Middle frontal gyrus (tissue), 1 donor: ENCODE measurements at regions not wholly inside any gene's neighbourhood (a gene's known extent, or its start where the extent isn't known, plus 50 kb on each side); places are given as distances from the start of the nearest gene placed in this dataset.

Source experiments
- DNase-seq: peaks from one replicate; pipeline ENCODE4 v3.0.0-alpha.2; 2015; ENCODE audit warnings: low spot score; ENCODE audit errors: extremely low spot score

DNA sequence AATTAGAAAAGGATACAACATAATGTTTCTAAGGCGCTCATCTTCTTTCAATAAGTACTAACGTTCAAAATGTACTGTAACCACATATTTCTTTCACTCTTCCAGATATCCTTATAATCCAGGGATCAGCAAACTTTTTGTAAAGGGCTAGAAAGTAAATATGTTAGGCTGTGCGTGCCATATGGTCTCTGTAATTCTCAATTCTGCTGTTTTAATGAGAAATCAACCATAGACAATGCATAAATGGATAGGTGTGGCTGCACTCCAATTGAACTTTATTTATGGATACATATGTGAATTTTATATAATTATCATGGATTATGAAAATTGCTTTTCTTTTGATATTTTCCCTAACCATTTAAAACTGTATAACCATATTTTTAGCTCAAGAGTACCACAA, 459.4 kb downstream of the EPHA4 start:
- no peak for DNase-seq

DNA sequence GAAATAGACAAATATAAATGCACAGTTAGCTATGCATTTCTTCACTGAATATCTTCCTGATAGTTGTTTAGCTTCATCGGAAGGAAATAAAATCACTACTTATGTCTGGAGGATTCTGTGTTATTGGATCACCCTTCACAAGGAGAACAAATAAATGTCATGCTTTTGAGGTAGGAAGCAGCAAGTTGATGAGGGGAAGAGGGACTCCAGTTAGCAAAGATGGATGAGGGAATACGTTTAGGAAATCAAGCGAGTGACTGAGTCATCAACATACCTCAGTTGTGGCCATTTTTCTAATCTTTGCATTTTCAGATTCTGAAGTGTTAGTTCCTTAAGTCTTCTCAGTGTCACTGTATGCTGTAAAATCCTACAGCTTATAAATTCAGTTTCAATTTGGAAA, 456.2 kb downstream of the EPHA4 start:
- no peak for DNase-seq

DNA sequence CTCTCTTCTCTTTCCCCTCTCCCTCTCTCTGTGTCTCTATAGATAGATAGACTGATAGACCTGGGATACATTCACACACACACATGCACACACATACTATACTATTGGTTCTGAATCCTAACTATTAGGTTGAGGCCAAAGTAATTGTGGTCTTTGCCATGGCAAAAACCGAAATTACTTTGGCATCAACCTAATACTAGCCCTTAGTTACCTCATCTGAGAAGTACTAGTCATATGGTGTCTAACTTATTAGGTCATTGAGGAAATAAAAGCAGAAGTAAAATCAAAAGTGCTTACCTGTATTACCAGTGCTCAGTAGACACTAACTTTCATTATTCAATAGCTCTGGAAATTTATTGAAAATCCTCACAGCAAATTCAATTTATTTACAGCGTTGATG, 451.5 kb downstream of the EPHA4 start:
- DNase-seq = no peak

DNA sequence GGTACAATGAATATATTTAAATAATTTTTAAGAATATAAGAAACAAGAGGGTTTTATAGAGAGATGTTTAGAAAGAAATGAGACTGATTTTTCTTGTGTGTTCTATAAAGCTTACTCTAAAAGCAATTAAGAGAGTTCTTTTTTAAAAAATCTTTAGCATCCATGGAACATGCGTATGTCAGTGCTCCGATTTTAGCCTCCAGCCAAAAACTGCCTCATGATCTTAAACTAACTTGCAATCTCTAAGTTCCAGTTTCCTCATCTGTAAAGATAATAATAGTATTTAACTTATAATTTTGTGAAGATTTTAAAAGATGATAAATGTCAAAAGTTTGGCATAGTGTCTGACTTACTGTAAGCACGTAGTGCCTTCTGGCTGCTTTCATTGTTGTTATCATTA, 448.7 kb downstream of the EPHA4 start:
- DNase-seq = no peak

DNA sequence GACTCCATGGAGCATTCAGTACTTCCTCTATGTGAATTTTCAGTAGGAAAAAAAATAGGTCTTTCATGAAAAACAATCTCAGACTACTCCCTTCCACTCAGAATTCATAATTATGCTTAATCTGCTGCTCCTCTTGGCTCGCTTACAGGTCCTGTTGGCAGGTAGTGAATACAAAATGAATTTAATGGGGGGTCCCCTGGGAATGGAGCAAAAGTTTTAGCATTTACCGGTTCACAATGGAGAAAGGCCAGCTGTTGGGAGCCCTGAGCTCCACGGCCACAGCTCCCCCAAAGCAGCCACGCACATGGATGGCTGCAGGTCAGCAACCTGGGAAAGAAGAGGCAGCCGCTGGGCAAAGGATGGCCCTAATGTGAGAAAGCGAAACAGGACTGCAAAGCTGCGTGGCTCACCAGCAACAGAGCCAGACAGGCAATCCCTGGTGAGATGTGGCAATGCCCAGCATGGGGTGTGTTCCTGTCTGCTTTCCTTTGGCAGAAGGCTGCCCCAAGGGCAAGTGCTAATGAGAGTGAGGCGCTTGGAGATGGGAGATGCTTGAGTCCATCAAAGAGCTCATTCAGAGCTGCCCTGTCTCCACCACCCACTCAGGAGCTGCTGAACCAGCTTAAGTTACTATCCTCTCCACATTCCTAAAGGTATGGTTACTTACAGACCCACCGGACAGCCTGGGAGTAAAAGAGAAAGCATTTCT, 447.4 kb downstream of the EPHA4 start:
- DNase-seq = no peak

DNA sequence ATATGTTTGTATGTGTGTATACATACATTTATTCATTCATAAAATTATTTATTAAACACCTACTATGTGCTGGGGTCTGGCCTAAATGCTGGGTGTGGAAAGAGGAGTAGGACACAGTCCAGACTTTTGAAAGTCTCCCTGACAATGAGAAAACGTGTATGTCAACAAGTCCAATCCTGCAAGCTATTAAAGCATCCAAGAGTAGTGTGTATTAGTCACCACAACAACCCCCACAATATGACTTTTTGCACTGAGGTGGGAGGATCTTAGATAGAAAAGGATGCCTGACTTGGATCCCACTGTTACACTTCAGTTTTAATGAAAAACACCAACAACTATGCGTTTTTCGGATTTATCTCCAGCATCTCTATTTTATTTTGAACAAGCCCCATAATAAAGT, 446.4 kb downstream of the EPHA4 start:
- DNase-seq = no peak

GRCh38 chr2:221129657-221130056, 442.4 kb downstream of the EPHA4 start:
- no peak for DNase-seq

GRCh38 chr2:221130431-221130830, 441.7 kb downstream of the EPHA4 start:
- DNase-seq = no peak

DNA sequence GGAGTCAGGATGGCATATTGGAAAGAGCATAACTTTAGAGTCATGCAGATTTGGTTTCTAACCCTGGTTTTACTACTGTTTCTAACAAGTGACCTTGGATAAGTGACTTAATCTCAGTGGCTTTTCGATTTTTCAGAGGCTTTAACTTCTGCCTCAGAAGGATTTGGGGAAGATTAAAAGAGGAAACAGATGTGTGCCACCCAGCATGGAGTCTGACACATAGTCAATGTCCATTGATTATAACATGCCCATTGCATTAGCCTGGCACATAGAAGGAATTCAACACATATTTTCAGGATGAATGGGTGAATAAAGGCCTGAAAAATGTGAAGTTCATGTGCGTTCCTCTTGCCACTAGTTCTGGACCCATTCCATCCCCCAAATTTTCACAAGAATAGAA, 438.2 kb downstream of the EPHA4 start:
- no peak for DNase-seq

- DNase-seq = no peak
Observed at GRCh38 chr2:221134718-221135117, 437.4 kb downstream of the EPHA4 start.

GRCh38 chr2:221135699-221136098, 436.4 kb downstream of the EPHA4 start:
- DNase-seq = no peak

DNA sequence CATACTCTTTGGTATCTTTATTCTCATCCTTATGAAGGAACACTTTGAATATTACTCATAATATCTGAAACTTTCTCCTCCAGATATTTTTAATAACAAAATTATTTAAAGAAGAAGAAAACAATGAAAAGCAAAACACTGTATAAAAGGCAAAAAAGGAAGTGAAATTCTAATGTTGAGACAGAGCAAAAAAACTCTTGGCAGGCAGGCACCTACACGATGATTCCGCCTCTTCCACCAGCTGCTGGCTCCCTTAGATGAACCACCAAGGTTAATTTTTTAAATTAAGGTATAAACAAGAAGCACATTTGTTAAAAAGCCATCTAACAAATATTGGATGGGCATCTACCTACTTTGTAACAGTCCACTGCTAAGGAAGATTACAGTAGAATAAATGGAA, 434.7 kb downstream of the EPHA4 start:
- DNase-seq = no peak

DNA sequence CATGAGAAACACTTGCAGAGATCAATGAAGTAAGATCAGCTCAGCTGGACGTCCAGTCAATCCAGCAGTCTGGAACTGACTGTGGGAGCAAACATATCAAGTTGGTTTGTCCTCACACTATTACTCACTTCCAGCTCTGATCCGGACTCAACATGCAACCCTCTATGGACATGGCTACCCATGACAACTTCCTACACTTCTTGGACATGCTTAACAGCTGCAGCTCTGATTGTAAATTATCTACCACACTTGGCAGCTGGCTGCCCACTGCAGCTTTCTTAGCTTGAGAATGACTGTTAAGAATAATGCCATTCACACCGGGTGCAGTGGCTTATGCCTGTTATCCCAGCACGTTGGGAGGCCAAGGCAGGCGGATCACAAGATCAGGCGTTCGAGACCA, 429.8 kb downstream of the EPHA4 start:
- no peak for DNase-seq

DNA sequence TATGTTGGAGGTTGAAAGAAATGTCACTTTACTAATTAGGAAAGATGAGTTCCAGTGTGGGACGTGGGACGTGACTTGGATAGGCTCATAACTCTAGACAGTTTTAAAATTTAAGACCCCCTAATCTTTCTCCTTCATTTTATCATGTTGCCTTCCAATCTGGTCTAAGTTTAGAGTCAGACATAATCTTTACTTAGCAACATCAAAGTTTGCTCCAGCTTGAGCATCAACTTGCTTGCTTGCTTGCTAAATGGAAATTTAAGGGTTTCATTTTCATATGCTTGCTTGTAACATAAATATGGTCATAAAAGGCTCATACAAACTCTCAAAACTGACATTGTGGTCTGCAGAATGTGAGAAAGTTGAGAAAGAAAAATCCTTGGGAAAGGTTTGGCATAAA, 428.9 kb downstream of the EPHA4 start:
- no peak for DNase-seq

- DNase-seq = no peak
Observed at GRCh38 chr2:221144909-221145308, 427.2 kb downstream of the EPHA4 start.

DNA sequence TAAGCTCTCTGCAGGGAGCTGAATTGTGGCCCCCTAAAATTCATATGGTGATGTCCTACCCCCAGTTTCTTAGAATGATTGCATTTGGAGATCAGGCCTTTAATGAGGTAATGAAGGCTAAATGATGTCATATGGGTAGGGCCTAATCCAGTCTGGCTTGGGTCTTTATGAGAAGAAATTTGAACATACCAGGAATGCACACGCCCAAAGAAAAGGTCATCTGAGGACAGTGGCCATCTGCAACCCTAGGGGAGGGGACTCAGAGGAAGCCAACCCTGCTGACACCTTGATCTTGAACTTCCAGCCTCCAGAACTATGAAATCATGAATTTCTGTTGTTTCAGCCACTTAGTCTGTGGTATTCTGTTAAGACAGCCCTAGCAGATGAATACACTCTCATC, 426.7 kb downstream of the EPHA4 start:
- DNase-seq = no peak

DNA sequence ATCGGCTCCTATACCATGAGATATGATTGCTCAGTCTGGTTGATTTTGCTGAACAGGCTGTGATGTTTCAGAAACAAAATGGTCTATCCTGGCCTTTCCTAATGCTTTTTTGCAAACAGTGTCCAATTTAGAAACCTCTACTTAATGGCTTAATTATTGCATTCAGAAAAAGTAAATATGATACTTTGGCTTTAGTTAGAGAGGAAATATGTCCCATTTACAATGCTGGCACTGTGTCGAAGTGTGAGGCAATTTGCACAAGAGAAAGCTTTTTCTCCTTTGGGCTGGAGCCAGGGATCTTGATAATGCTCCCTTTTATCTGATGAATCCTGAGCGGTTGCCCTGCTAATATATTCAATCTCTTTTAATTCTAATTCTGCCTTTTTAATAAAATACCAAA, 418.9 kb downstream of the EPHA4 start:
- peak; percentile 15 for DNase-seq

DNA sequence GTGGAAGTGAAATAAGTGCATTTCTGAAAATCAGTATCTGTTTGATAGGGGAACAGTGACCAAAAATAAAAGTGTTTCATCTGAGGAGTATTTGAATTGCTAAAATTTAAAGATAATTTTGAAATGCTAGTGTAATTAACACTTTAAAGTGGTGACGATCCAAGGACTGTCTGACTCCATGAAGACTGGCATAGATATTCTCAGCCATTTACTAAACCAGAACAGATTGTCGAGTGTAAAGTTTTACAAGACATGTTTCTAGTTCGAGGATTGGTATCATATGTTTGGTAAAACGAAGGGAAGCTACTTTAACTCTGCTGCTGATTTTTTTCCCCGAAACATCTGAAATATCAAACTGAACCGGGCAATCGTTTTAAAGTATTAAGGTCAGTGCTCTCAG, 417.9 kb downstream of the EPHA4 start:
- DNase-seq = no peak

GRCh38 chr2:221156062-221156734, 415.9 kb downstream of the EPHA4 start:
- DNase-seq = no peak

DNA sequence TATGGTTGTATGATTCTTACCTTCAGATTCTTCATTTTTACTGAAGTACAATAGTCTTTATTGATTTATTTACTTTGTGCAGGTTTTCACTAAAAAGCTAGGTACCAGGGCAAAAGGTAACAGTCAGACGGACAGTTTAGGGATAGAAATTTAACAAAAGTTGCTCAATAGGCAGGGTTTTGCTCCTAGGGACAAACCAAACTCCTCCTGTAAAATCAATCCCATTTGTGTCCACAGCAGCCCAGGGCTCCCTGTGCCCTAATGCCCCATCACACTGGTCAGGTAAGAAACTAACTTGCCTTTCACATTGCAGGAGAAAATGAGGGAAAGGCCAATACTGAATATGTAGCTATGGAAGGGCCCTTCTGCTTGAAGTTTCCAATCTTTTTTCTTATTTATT, 410.9 kb downstream of the EPHA4 start:
- DNase-seq = no peak

GRCh38 chr2:221166292-221166691, 405.8 kb downstream of the EPHA4 start:
- DNase-seq = no peak

DNA sequence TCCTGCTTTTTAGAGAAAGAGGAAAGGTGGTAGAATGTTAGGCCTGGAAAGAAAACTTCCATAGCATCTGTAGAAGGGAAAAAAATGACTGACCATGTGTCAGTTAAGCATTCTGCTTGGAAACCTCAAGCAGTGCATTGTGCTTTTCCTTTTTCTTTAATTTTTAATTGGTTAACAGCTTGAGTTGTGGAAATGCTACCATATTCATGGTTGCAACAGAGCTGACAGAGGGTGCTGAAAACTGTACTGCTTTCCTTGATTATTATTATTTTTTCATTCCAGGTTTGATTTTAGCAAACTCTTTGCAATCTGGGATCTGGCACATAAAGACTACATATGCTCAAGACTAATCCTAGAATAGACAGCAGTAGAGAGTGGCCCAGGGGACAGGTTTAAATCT, 404.5 kb downstream of the EPHA4 start:
- no peak for DNase-seq

DNA sequence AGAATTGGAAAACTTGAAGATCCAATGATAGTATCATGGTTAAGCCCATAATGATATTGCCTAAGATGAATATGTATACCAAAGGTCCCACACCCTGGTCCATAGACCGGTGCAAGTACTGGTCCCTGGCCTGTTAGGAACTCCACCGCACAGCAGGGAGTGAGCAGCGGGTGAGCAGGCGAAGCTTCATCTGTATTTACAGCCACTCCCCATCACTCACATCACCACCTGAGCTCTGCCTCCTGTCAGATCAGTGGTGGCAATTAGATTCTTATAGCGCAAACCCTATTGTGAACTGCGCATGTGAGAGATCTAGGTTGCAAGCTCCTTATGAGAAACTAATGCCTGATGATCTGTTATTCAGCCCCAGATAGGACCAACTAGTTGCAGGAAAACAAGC, 402.4 kb downstream of the EPHA4 start:
- no peak for DNase-seq
